ENCODE measurements at regions not wholly inside any gene's neighbourhood (a gene's known extent, or its start where the extent isn't known, plus 50 kb on each side); places are given as distances from the start of the nearest gene placed in this dataset.

DNA sequence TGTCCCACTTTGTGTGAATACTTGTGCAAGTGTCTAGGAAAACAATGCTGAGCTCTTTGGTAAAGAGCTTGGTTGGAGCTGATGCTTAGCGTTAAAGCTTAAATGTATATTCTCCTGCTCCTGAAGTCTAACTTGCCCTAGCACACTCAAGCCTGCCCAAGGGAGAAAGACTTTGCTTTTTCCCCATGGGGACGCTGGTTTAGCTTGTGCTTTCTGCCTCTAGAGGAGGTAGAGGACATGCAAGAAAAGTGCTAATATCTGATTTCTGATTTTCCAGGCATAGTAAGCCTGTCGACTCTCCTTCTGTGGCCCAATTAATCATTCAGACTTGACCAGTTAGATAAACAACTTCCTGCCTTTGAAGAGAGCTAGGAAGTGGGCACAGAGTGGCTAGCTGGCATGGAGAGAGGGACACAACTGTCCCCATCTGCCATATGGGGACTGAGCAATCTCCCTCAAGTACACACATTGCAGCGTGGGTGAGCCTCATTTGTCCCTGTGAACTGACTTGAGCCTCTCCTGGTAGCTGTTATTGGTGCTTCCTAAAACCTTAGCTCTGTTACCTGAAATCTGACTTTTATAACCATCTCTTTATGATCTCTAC is 348.4 kb downstream of the BRINP1 start:
- ATAC-seq (replicated peaks in 6 of 8), result peak in 1 of 8 experiments; percentile 6

DNA sequence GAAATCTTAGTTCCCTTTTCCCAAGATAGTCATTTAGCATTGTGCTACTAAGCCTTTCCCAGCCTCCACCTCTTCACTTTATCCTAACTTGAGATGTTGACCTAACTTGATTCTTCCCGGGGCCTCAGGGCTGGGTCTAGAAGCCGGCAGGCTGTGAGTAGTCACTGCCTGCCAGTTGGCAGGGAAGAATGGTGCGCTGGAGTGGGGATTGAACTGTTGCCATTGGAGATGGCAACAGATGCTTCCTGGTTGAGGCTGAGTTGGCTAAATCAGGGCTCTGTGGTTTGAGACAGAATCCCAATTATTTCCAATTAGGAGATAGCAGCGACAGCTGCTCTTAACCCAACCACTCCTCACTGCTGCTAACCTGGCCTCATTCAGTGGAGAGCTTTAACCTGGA is 343.1 kb downstream of the BRINP1 start:
- Histone ChIP-seq H3K4me1 (replicated peaks in 1 of 2) (peaks cover 0 to 6% of the 10 kb centered on the region in 2 donors), H3K27ac (no peak overlapping the region), H3K4me3 (no peak overlapping the region)
- in situ Hi-C loops (cut with MboI; ENCODE audit: low pct_unique_long_range_greater_than_20kb in 2 of 9, low sequenced_read_pairs in 9 of 9, unreplicated experiment in 9 of 9), result no loop called here
- ATAC-seq (replicated peaks in 6 of 8), result peak in 2 of 8 experiments; percentile 19 to 78
- WGBS, 10 experiments, result 0 to 100% (median 100%) methylated on average over 1 to 4 of the region's 4 CpGs; no CpG with 5 or more reads in 5 of the 10 experiments

More for the DNA sequence above, 348.4 kb downstream of the BRINP1 start:
- WGBS, 10 experiments, result 5 to 100% (median 76%) methylated on average over 1 to 4 of the region's 4 CpGs; no CpG with 5 or more reads in 4 of the 10 experiments
- no peak overlapping the region for H3K27ac ChIP-seq
- in situ Hi-C loops (cut with MboI; ENCODE audit: low pct_unique_long_range_greater_than_20kb in 2 of 9, low sequenced_read_pairs in 9 of 9, unreplicated experiment in 9 of 9), result no loop called here
- no peak overlapping the region for H3K4me3 ChIP-seq
- H3K4me1 ChIP-seq (replicated peaks in 1 of 2), result no peaks in the 10 kb centered on the region

DNA sequence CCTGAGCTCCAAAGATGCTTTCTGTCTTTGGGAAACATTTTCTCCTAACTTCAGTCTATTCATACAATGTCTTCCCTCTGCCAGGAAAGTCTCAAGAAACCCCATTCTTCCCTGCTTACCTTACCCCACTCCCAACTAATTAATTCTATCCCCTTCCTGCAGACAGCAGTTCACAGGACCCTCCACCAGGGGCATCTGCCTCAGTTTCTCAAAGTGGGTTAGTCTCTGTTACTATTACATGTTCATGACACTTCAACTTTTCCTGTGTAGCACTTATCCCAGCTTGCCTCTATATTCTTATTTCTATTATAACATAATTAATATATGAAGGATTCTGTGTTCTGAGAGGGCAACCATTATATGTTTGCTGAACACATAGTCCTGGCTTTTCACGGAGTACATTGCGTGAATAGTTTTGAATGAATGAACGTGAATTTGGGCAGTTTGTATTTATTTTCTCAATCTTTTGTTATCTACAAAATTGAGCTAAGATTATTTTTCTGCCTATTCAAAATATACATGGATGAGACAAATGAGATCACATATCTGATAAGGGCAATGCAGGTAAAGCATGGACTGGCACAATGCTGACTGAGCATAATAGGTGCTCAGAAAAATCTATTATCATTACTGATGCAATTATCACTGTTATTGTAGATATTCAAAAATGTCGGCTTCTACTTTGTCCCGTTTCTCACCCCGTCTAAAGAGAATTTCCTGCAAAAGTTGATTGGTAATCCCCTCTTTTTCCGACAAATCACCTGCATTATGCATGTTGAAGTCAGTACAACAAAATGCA is 341.1 kb downstream of the BRINP1 start:
- H3K4me3 ChIP-seq, result no peak overlapping the region
- no peak overlapping the region for H3K27ac ChIP-seq
- in situ Hi-C loops (cut with MboI; ENCODE audit: low pct_unique_long_range_greater_than_20kb in 2 of 9, low sequenced_read_pairs in 9 of 9, unreplicated experiment in 9 of 9), result no loop called here
- no peak for ATAC-seq (replicated peaks in 6 of 8)
- WGBS, 10 experiments, result 34 to 92% (median 67%) methylated on average over 2 to 7 of the region's 7 CpGs; no CpG with 5 or more reads in 2 of the 10 experiments
- peaks cover 0 to 6% of the 10 kb centered on the region in 2 donors for H3K4me1 ChIP-seq (replicated peaks in 1 of 2)

DNA sequence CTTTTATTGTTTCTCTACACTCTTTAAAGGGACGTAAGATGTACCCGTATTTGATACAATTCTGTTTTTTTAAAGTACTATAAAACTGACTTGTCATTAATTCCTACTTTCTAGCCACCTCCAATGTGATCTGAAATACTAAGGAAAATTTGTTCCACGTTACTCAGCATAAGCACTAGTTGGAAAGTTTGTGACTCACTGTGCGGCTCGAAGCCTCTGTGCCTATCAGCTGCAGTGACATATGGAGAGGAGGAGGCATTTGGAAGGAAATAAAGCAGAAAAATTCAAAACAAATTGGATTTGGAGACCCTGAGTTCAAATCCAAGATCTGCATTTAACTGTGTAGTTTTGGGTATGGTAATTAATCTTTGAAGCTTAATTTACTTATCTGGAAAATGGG is 339.3 kb downstream of the BRINP1 start:
- WGBS, 10 experiments, result 39 to 100% (median 88%) methylated on average over 3 to 5 of the region's 5 CpGs; no CpG with 5 or more reads in 1 of the 10 experiments
- H3K4me3 ChIP-seq, result no peak overlapping the region
- in situ Hi-C loops (cut with MboI; ENCODE audit: low pct_unique_long_range_greater_than_20kb in 2 of 9, low sequenced_read_pairs in 9 of 9, unreplicated experiment in 9 of 9), result no loop called here

DNA sequence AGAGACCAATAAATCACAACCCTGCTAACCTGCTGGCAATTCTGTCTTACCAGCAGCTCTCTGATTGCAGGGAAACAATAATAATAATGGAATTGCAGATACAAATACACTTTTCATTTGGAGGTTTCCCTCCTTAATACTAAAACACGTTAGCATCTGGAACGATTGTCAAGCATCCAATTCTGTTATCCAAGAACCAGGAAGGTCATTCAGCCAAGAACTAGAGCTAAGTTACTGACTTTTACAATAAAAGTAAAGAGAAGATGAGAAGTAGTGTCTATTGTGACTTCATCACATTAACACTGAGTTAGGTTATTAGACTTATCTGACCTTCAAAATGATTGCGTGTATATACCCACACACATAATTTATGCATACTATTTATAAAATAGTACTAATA is 335.6 kb downstream of the BRINP1 start:
- Histone ChIP-seq H3K27ac (no peak overlapping the region), H3K4me1 (replicated peaks in 1 of 2) (no peaks in the 10 kb centered on the region), H3K4me3 (no peak overlapping the region)
- WGBS, 10 experiments, result 7 to 100% (median 82%) methylated on average over 3 of the region's 3 CpGs; no CpG with 5 or more reads in 2 of the 10 experiments
- in situ Hi-C loops (cut with MboI; ENCODE audit: low pct_unique_long_range_greater_than_20kb in 2 of 9, low sequenced_read_pairs in 9 of 9, unreplicated experiment in 9 of 9), result no loop called here
- no peak for ATAC-seq (replicated peaks in 6 of 8)

More for the DNA sequence above, 339.3 kb downstream of the BRINP1 start:
- ATAC-seq (replicated peaks in 6 of 8), result no peak
- Histone ChIP-seq H3K4me1 (replicated peaks in 1 of 2) (peaks cover 0 to 6% of the 10 kb centered on the region in 2 donors), H3K27ac (no peak overlapping the region)

DNA sequence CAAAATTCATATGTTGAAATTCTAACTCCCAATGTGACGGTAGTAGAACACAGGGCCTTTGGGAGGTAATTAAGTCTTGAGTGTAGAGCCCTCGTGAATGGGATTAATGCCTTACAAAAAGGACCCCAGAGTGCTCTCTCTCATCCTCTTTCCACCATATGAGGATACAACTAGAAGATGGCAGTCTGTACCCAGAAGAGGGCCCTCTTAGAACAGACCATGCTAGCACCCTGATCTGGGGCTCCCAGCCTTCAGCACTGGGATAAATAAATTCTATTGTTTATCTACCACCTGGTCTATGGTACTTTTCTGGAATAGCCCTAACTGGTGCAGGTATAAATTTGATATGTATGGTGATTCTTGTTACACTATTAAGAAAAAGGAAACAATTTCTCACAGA is 332.3 kb downstream of the BRINP1 start:
- 0 to 100% (median 80%) methylated on average over 1 to 2 of the region's 2 CpGs; no CpG with 5 or more reads in 2 of the 10 experiments for WGBS, 10 experiments
- ATAC-seq (replicated peaks in 6 of 8), result no peak
- in situ Hi-C loops (cut with MboI; ENCODE audit: low pct_unique_long_range_greater_than_20kb in 2 of 9, low sequenced_read_pairs in 9 of 9, unreplicated experiment in 9 of 9), result no loop called here
- Histone ChIP-seq H3K4me3 (no peak overlapping the region), H3K4me1 (replicated peaks in 1 of 2) (no peaks in the 10 kb centered on the region), H3K27ac (no peak overlapping the region)

DNA sequence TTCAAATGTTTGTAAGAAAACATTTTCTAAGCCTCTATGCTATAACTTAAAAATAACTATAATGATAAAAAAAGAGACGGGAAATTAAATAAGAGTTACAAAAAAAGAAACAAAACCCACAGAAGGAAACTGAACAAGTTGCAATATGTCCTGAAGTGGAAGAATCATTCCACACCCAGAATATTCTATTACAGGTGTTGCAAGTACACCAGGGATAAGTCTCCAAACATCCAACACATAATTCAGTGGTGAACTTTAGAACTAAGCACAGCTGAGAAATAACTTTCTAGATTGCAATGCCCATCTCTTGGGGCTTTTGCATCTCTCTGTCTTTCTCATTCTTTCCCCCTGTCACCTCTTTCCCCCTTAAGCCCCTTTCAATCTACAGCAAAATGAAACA is 325.2 kb downstream of the BRINP1 start:
- 33 to 100% (median 100%) methylated on average over 1 of the region's 1 CpG; no CpG with 5 or more reads in 2 of the 10 experiments for WGBS, 10 experiments
- no peak overlapping the region for H3K27ac ChIP-seq
- in situ Hi-C loops (cut with MboI; ENCODE audit: low pct_unique_long_range_greater_than_20kb in 2 of 9, low sequenced_read_pairs in 9 of 9, unreplicated experiment in 9 of 9), result no loop called here

DNA sequence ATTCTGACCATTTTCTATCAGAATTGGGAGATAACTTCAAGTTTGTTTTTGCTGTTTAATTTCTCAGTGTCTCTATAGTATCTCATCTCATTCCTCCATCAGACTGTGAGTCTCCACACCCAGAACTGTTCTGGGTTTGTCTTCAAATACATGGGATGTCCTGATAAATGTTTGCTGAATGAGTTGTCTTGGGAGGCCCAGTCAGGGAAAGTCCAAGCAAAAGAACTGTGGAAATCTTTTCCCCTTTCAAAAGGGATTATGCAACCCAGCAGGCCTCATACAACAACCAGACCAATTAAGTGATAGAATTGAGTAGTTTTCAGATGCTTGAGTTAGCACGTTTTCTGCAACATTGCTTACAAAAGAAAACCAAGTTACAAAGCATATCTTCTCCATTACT is 324.4 kb downstream of the BRINP1 start:
- in situ Hi-C loops (cut with MboI; ENCODE audit: low pct_unique_long_range_greater_than_20kb in 2 of 9, low sequenced_read_pairs in 9 of 9, unreplicated experiment in 9 of 9), result no loop called here
- Histone ChIP-seq H3K4me1 (replicated peaks in 1 of 2) (peaks cover 4 to 10% of the 10 kb centered on the region in 2 donors), H3K4me3 (no peak overlapping the region), H3K27ac (no peak overlapping the region)
- ATAC-seq (replicated peaks in 6 of 8), result peak in 6 of 8 experiments; percentile 38 to 53 (median 46)
- 0% methylated on average over 1 of the region's 1 CpG; no CpG with 5 or more reads in 6 of the 10 experiments for WGBS, 10 experiments

More for the DNA sequence above, 325.2 kb downstream of the BRINP1 start:
- peaks cover 4 to 10% of the 10 kb centered on the region in 2 donors for H3K4me1 ChIP-seq (replicated peaks in 1 of 2)
- ATAC-seq (replicated peaks in 6 of 8), result no peak
- no peak overlapping the region for H3K4me3 ChIP-seq

DNA sequence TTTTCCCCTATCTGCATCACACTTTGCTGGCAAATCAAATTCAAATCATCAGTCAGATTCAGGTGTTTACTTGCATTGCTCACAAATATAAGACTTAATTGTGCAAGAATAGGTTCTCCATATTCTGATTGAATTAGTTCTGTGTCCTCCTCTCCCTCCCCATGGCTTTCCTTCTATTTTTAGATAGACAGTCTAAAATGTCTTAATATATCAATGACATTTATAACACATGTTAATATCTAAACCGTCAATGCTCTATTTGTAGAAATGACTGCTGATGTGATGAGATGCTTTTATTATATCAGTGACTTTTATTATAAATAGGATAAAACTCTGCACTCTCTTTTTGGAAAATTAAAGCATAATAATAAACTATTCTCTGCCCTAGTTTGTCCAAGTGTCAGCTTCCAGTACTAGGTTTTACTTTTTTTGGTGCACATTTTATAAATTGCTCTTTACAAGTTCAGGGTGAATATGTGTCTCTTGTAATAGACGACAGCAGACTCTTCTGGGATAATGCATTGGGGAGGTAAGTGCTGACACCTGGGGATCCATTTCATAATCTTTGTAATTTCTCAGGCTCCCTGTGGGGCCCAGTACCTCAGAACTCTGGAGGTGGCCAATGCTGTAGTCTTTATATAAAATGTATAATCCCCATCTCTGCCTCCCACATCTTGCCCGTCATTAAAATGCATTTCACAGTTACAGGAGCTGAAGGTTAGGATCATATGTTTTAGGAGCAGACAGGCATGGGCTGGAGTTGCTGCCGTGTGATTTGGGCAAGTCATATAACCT is 321.5 kb downstream of the BRINP1 start:
- Histone ChIP-seq H3K4me3 (no peak overlapping the region), H3K4me1 (replicated peaks in 1 of 2) (peaks cover 4 to 10% of the 10 kb centered on the region in 2 donors), H3K27ac (no peak overlapping the region)
- no peak for ATAC-seq (replicated peaks in 6 of 8)
- WGBS, 10 experiments, result 15 to 92% (median 78%) methylated on average over 1 to 4 of the region's 4 CpGs; no CpG with 5 or more reads in 1 of the 10 experiments
- in situ Hi-C loops (cut with MboI; ENCODE audit: low pct_unique_long_range_greater_than_20kb in 2 of 9, low sequenced_read_pairs in 9 of 9, unreplicated experiment in 9 of 9), result no loop called here

DNA sequence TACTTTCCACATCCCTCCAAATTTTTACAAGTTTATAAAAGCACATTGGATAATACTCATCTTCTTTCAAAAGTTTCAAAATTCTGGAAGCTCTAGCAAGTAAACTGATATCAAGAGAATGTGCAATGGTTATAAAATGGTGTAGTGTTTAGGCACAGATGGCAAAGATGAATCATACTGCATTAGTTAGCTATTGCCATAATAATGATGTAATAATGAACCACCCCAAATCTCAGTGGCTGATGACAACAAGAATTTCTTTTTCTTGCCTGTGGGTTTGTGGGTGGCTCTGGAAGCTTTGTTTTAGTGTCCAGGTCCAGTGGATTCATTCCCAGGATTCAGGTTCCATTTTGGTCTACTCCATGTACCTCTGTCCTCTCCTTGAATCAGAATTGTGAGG is 319.0 kb downstream of the BRINP1 start:
- no peaks in the 10 kb centered on the region for H3K4me1 ChIP-seq (replicated peaks in 1 of 2)
- in situ Hi-C loops (cut with MboI; ENCODE audit: low pct_unique_long_range_greater_than_20kb in 2 of 9, low sequenced_read_pairs in 9 of 9, unreplicated experiment in 9 of 9), result no loop called here
- no peak overlapping the region for H3K27ac ChIP-seq
- H3K4me3 ChIP-seq, result no peak overlapping the region
- ATAC-seq (replicated peaks in 6 of 8), result no peak

DNA sequence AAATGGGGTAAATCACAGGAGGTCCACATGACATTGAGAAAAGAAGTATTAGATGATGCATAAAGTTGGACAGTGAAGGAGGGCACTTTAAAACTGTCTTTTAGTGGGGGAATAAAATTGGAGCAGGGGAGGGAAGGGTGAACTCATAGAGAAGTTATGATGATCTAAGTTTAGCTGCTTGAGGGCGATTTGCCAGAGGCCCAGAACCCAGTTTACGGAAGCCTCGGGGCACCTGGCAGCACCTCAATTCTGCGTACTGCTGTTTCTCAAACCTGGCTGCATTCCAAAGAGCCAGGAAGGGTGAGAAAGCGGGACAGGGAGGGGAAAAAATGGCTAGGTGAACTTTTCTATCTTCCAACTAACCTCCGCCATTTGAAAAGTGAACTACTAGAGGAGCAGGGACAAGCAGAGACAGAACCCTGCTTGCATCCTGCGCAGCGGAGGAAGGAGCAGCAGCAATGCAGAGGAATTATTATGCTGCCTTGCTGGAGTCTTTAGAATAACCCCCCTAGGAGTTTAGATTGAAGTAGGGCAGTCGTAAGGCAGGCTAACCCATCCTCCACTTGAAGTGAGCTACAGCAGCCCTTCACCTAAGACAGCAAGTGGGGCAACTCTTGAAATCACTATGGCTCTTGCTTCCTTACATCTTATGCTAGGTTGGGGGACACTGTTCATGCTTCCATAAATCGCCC is 316.8 kb downstream of the BRINP1 start:
- Histone ChIP-seq H3K27ac (no peak overlapping the region), H3K4me1 (replicated peaks in 1 of 2) (no peaks in the 10 kb centered on the region), H3K4me3 (no peak overlapping the region)
- no peak for ATAC-seq (replicated peaks in 6 of 8)
- WGBS, 10 experiments, result 0 to 90% (median 75%) methylated on average over 1 to 10 of the region's 10 CpGs; no CpG with 5 or more reads in 1 of the 10 experiments
- in situ Hi-C loops (cut with MboI; ENCODE audit: low pct_unique_long_range_greater_than_20kb in 2 of 9, low sequenced_read_pairs in 9 of 9, unreplicated experiment in 9 of 9), result no loop called here

DNA sequence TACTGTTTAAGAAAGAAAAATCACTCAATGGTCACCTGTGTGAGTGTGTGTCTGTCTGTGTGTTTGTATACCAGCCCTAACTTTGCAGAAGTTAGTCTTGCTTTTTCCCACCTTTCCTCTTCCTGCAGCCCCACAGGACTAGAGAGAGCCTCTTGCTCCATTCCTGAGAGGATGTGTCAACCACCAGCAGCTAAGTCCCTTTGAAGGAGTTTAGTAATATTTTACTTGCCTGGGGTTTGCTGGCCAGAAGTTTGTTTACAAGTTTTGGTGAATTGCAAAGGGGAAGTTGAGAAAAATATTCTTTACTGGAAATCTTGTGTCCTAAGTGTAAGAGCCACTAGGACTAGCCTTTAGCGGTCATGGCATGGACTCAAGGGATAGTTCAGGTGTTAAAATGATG is 316.2 kb downstream of the BRINP1 start:
- H3K27ac ChIP-seq, result no peak overlapping the region
- in situ Hi-C loops (cut with MboI; ENCODE audit: low pct_unique_long_range_greater_than_20kb in 2 of 9, low sequenced_read_pairs in 9 of 9, unreplicated experiment in 9 of 9), result no loop called here
- 0 to 100% (median 100%) methylated on average over 1 of the region's 1 CpG; no CpG with 5 or more reads in 4 of the 10 experiments for WGBS, 10 experiments
- H3K4me1 ChIP-seq (replicated peaks in 1 of 2), result no peaks in the 10 kb centered on the region
- ATAC-seq (replicated peaks in 6 of 8), result no peak
- H3K4me3 ChIP-seq, result no peak overlapping the region

Measured in motor neuron (in vitro differentiated cells).